MM.1S (cell line): ENCODE measurements at regions not wholly inside any gene's neighbourhood (a gene's known extent, or its start where the extent isn't known, plus 50 kb on each side); places are given as distances from the start of the nearest gene placed in this dataset.

Experiments
- CTCF ChIP-seq: fragments of 300-600 bp; sonication (generic); IDR thresholded peaks from 2 replicates; pipeline ENCODE4 v1.5.1; 2016; ENCODE audit warnings: antibody characterized with exemption, low read length, mixed read lengths
- EZH2 ChIP-seq: fragments of 300-600 bp; sonication (generic); optimal IDR thresholded peaks from 2 replicates; pipeline ENCODE3; 2017; ENCODE audit warnings: low read depth, mild to moderate bottlenecking, antibody characterized with exemption, low read length, mixed read lengths
- EZH2phosphoT487 ChIP-seq: fragments of 300-600 bp; sonication (generic); IDR thresholded peaks from 2 replicates; pipeline ENCODE4 v1.6.1; 2018; ENCODE audit warnings: antibody characterized with exemption, low read length

DNA sequence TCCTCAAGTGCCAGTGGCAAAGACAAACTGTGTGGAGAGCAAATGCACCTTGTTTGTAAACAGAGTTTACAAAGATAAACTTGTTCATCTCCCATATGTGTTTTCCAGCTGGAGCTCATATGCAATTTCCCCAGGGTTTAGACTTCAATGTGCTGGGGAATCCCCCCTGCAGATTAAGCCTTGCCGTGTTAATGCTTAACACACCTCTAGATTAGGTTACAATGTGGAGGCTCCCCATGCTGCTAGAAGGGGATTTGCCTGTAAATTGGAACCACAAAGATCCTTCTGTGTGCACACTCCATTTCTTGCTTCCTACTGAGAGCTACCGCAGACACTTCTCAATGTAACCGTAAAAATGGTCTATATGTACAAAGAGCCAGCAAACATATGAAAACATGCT is 263.1 kb downstream of the TBX18 start:
- no peak for TF ChIP-seq CTCF
- TF ChIP-seq EZH2: no peak
- no peak for TF ChIP-seq EZH2phosphoT487
